SHP77 treated with DMSO at 0.1 percent for 48 hours (cell line): ENCODE measurements at regions not wholly inside any gene's neighbourhood (a gene's known extent, or its start where the extent isn't known, plus 50 kb on each side); places are given as distances from the start of the nearest gene placed in this dataset.
"Not testable (repeated sequence)": the region's sequence is repeated elsewhere in the genome, so short reads cannot be mapped to it uniquely, and the experiment has no call there.

Source experiments
- DNase-seq: peaks from one replicate; lab custom pipeline; 2025; lab: John Stamatoyannopoulos, UW

- DNase-seq = no peak
These were observed 164.3 kb downstream of the BUB3 start for GRCh38 chr10:123318516-123318915.

GRCh38 chr10:123320091-123320490 lies 165.9 kb downstream of the BUB3 start:
- DNase-seq = no peak

GRCh38 chr10:123323884-123324283 lies 169.7 kb downstream of the BUB3 start:
- no peak for DNase-seq

GRCh38 chr10:123325663-123326190 lies 171.5 kb downstream of the BUB3 start:
- DNase-seq = no peak

- DNase-seq = no peak
These were observed 172.5 kb downstream of the BUB3 start for GRCh38 chr10:123326674-123327073.

GRCh38 chr10:123327450-123327849 lies 173.2 kb downstream of the BUB3 start:
- DNase-seq = no peak

GRCh38 chr10:123327896-123328295 lies 173.7 kb downstream of the BUB3 start:
- DNase-seq = no peak

GRCh38 chr10:123331438-123331837 lies 177.2 kb downstream of the BUB3 start:
- DNase-seq = no peak

GRCh38 chr10:123346581-123346980 lies 192.4 kb downstream of the BUB3 start:
- no peak for DNase-seq

GRCh38 chr10:123348691-123349572 lies 194.7 kb downstream of the BUB3 start:
- DNase-seq = no peak

GRCh38 chr10:123351715-123352114 lies 197.5 kb downstream of the BUB3 start:
- no peak for DNase-seq

GRCh38 chr10:123354521-123354920 lies 200.3 kb downstream of the BUB3 start:
- no peak for DNase-seq

- DNase-seq = no peak
These were observed 201.7 kb downstream of the BUB3 start for GRCh38 chr10:123355748-123356481.

GRCh38 chr10:123356799-123357198 lies 202.6 kb downstream of the BUB3 start:
- DNase-seq = no peak

- DNase-seq = no peak
These were observed 203.3 kb downstream of the BUB3 start for GRCh38 chr10:123357421-123357930.

- no peak for DNase-seq
These were observed 205.3 kb downstream of the BUB3 start for GRCh38 chr10:123359539-123359938.

GRCh38 chr10:123361832-123362231 lies 207.6 kb downstream of the BUB3 start:
- no peak for DNase-seq

- DNase-seq = no peak
These were observed 213.0 kb downstream of the BUB3 start for GRCh38 chr10:123367195-123367594.

GRCh38 chr10:123371626-123372025 lies 217.4 kb downstream of the BUB3 start:
- not testable (repeated sequence) for DNase-seq

GRCh38 chr10:123373591-123373990 lies 219.4 kb downstream of the BUB3 start:
- DNase-seq = no peak

GRCh38 chr10:123375097-123375496 lies 220.9 kb downstream of the BUB3 start:
- DNase-seq = no peak

- no peak for DNase-seq
These were observed 221.5 kb downstream of the BUB3 start for GRCh38 chr10:123375738-123376137.

- no peak for DNase-seq
These were observed 223.7 kb downstream of the BUB3 start for GRCh38 chr10:123377883-123378282.
